Ishikawa (cell line): ENCODE measurements at regions not wholly inside any gene's neighbourhood (a gene's known extent, or its start where the extent isn't known, plus 50 kb on each side); places are given as distances from the start of the nearest gene placed in this dataset.

Experiments used
- CEBPB ChIP-seq: IDR thresholded peaks from 2 replicates; pipeline ENCODE4 v1.6.1; 2012
- CREB1 ChIP-seq: IDR thresholded peaks from 2 replicates; pipeline ENCODE4 v1.6.1; 2012; ENCODE audit warnings: low read depth
- EGR1 ChIP-seq: IDR thresholded peaks from 2 replicates; pipeline ENCODE4 v1.6.1; 2012
- EP300 ChIP-seq: IDR thresholded peaks from 2 replicates; pipeline ENCODE4 v1.6.1; 2012; ENCODE audit warnings: borderline replicate concordance
- FOXM1 ChIP-seq: IDR thresholded peaks from 2 replicates; pipeline ENCODE4 v1.6.1; 2012; ENCODE audit warnings: low read depth, borderline replicate concordance
- NFIC ChIP-seq: IDR thresholded peaks from 2 replicates; pipeline ENCODE4 v1.6.1; 2012
- RAD21 ChIP-seq: IDR thresholded peaks from 2 replicates; pipeline ENCODE4 v1.6.1; 2012; ENCODE audit warnings: low read depth
- TAF1 ChIP-seq: IDR thresholded peaks from 2 replicates; pipeline ENCODE4 v1.6.1; 2012; ENCODE audit warnings: low read depth, mild to moderate bottlenecking
- TCF12 ChIP-seq: IDR thresholded peaks from 2 replicates; pipeline ENCODE4 v1.6.1; 2012; ENCODE audit warnings: low read depth
- TEAD4 ChIP-seq: IDR thresholded peaks from 2 replicates; pipeline ENCODE4 v1.6.1; 2012
- USF1 ChIP-seq: IDR thresholded peaks from 2 replicates; pipeline ENCODE4 v1.6.1; 2012
- YY1 ChIP-seq: IDR thresholded peaks from 2 replicates; pipeline ENCODE4 v1.6.1; 2012; ENCODE audit warnings: low read depth
- ZBTB7A ChIP-seq: IDR thresholded peaks from 2 replicates; pipeline ENCODE4 v1.6.1; 2012; ENCODE audit warnings: low read depth
- TF ChIP-seq, protein P1 (sequence below): IDR thresholded peaks from 2 replicates; pipeline ENCODE4 v1.6.1; 2012
- TF ChIP-seq, protein P2 (sequence below): IDR thresholded peaks from 2 replicates; pipeline ENCODE4 v1.6.1; 2012; ENCODE audit warnings: low read depth, mild to moderate bottlenecking

GRCh38 chr13:90089051-90089450 lies 1258.4 kb upstream of the MIR17HG start:
- TF ChIP-seq, protein P1, sequence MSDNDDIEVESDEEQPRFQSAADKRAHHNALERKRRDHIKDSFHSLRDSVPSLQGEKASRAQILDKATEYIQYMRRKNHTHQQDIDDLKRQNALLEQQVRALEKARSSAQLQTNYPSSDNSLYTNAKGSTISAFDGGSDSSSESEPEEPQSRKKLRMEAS = no peak
- TF ChIP-seq ZBTB7A = no peak
- no peak for TF ChIP-seq TCF12
- TF ChIP-seq CEBPB = no peak
- TF ChIP-seq TAF1 = no peak
- TF ChIP-seq CREB1 = no peak
- no peak for TF ChIP-seq USF1
- no peak for TF ChIP-seq TEAD4
- no peak for TF ChIP-seq NFIC
- no peak for TF ChIP-seq EGR1
- no peak for TF ChIP-seq RAD21
- TF ChIP-seq FOXM1 = no peak
- TF ChIP-seq, protein P2, sequence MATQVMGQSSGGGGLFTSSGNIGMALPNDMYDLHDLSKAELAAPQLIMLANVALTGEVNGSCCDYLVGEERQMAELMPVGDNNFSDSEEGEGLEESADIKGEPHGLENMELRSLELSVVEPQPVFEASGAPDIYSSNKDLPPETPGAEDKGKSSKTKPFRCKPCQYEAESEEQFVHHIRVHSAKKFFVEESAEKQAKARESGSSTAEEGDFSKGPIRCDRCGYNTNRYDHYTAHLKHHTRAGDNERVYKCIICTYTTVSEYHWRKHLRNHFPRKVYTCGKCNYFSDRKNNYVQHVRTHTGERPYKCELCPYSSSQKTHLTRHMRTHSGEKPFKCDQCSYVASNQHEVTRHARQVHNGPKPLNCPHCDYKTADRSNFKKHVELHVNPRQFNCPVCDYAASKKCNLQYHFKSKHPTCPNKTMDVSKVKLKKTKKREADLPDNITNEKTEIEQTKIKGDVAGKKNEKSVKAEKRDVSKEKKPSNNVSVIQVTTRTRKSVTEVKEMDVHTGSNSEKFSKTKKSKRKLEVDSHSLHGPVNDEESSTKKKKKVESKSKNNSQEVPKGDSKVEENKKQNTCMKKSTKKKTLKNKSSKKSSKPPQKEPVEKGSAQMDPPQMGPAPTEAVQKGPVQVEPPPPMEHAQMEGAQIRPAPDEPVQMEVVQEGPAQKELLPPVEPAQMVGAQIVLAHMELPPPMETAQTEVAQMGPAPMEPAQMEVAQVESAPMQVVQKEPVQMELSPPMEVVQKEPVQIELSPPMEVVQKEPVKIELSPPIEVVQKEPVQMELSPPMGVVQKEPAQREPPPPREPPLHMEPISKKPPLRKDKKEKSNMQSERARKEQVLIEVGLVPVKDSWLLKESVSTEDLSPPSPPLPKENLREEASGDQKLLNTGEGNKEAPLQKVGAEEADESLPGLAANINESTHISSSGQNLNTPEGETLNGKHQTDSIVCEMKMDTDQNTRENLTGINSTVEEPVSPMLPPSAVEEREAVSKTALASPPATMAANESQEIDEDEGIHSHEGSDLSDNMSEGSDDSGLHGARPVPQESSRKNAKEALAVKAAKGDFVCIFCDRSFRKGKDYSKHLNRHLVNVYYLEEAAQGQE = no peak

- TF ChIP-seq, protein P1 = no peak
- no peak for TF ChIP-seq NFIC
- TF ChIP-seq, protein P2 = no peak
- no peak for TF ChIP-seq CEBPB
- no peak for TF ChIP-seq CREB1
- no peak for TF ChIP-seq USF1
- no peak for TF ChIP-seq TEAD4
- TF ChIP-seq TCF12 = no peak
- no peak for TF ChIP-seq RAD21
- TF ChIP-seq EGR1 = no peak
- no peak for TF ChIP-seq YY1
- no peak for TF ChIP-seq ZBTB7A
- TF ChIP-seq FOXM1 = no peak
- TF ChIP-seq EP300 = no peak
These were observed 1255.9 kb upstream of the MIR17HG start for GRCh38 chr13:90091611-90092010.

GRCh38 chr13:90094357-90094756 lies 1253.1 kb upstream of the MIR17HG start:
- TF ChIP-seq NFIC = no peak
- TF ChIP-seq TAF1 = no peak
- no peak for TF ChIP-seq TEAD4
- no peak for TF ChIP-seq EP300
- no peak for TF ChIP-seq FOXM1

DNA sequence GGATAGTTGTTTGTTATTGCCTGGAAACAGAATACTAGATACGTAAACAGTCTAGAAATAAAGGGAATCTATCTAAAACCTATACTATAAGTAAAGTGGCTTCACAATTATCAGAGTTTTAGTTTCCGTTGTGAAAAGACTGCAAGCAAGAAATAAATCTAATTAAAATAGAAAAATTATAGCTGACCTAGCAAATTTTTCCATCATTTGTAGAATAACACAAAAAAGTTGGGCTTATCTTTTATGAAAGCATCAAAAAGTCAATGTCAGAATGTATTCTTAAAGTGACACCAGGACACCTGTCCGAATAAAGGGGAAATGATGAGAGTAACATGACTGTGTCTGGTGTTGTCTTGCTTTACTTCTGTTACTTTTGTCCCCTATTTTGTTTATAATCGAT lies 1248.9 kb upstream of the MIR17HG start:
- TF ChIP-seq FOXM1 = no peak
- no peak for TF ChIP-seq EGR1
- TF ChIP-seq TEAD4 = no peak
- TF ChIP-seq USF1 = no peak
- no peak for TF ChIP-seq ZBTB7A
- no peak for TF ChIP-seq TAF1
- TF ChIP-seq YY1 = no peak
- TF ChIP-seq, protein P1 = no peak

- TF ChIP-seq EP300 = no peak
- TF ChIP-seq FOXM1 = no peak
- no peak for TF ChIP-seq YY1
- no peak for TF ChIP-seq RAD21
- TF ChIP-seq, protein P2 = no peak
- TF ChIP-seq ZBTB7A = no peak
- no peak for TF ChIP-seq TCF12
- no peak for TF ChIP-seq EGR1
- no peak for TF ChIP-seq NFIC
- no peak for TF ChIP-seq USF1
- TF ChIP-seq CREB1 = no peak
- TF ChIP-seq, protein P1 = no peak
These were observed 1247.6 kb upstream of the MIR17HG start for GRCh38 chr13:90099847-90100246.
